GM10248 (cell line): ENCODE measurements at regions not wholly inside any gene's neighbourhood (a gene's known extent, or its start where the extent isn't known, plus 50 kb on each side); places are given as distances from the start of the nearest gene placed in this dataset.

Source experiments
- CTCF ChIA-PET: fragments of 300-600 bp; sonication (Branson Sonifier 250); formaldehyde crosslinking; extraction: SDS; loops from one replicate; lab custom pipeline; 2021; ENCODE audit warnings: antibody characterized with exemption; lab: Yijun Ruan, JAX
- POLR2A ChIA-PET: fragments of 350-650 bp; sonication (Branson Sonifier 250); formaldehyde crosslinking; extraction: SDS; loops from one replicate; lab custom pipeline; 2020; ENCODE audit warnings: antibody characterized with exemption; lab: Yijun Ruan, JAX
- DNase-seq: peaks from one replicate; pipeline ENCODE4 v3.0.0; 2012; ENCODE audit errors: extremely low spot score
- TF ChIP-seq, protein P1 (sequence below): IDR thresholded peaks from 2 replicates; pipeline ENCODE4 v1.5.1; 2012; ENCODE audit warnings: mild to moderate bottlenecking, low read depth; ENCODE audit errors: extremely low read depth, missing control alignments, control extremely low read depth

- CTCF ChIA-PET, result interaction anchor here (0.9 kb wide), 1 partner anchor 381 kb away, joined by 3 read pairs; no protein-coding TSS in a partner anchor
- TF ChIP-seq, protein P1, sequence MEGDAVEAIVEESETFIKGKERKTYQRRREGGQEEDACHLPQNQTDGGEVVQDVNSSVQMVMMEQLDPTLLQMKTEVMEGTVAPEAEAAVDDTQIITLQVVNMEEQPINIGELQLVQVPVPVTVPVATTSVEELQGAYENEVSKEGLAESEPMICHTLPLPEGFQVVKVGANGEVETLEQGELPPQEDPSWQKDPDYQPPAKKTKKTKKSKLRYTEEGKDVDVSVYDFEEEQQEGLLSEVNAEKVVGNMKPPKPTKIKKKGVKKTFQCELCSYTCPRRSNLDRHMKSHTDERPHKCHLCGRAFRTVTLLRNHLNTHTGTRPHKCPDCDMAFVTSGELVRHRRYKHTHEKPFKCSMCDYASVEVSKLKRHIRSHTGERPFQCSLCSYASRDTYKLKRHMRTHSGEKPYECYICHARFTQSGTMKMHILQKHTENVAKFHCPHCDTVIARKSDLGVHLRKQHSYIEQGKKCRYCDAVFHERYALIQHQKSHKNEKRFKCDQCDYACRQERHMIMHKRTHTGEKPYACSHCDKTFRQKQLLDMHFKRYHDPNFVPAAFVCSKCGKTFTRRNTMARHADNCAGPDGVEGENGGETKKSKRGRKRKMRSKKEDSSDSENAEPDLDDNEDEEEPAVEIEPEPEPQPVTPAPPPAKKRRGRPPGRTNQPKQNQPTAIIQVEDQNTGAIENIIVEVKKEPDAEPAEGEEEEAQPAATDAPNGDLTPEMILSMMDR, result no peak
- DNase-seq, result no peak
- POLR2A ChIA-PET, result no interaction called here
Observed at GRCh38 chr2:22737144-22737543, 647.8 kb upstream of the KLHL29 start.

DNA sequence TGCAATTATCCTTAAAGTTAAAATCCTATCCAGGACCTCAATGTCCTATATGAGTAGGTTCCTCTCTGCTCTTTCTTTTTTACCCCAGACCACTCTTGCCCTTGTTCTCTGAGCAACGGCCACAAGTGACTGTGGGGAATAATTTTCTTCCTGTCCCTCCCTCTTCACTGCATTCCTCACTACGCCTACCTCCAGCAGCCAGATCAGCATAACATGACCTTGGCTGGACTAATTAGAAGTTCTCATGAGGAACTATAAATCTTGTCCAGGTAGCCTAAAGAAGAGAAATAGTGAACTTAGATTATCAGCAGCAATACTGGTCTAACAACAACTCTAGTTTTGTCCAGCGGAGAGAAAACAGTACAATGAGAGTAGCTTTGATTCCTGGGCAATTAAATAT lies 643.8 kb upstream of the KLHL29 start:
- TF ChIP-seq, protein P1, result no peak
- DNase-seq, result no peak
- CTCF ChIA-PET, result no interaction called here
- POLR2A ChIA-PET, result no interaction called here

- TF ChIP-seq, protein P1, result no peak
- CTCF ChIA-PET, result no interaction called here
- POLR2A ChIA-PET, result no interaction called here
- DNase-seq, result no peak
Observed at GRCh38 chr2:22748909-22749308, 636.1 kb upstream of the KLHL29 start.

DNA sequence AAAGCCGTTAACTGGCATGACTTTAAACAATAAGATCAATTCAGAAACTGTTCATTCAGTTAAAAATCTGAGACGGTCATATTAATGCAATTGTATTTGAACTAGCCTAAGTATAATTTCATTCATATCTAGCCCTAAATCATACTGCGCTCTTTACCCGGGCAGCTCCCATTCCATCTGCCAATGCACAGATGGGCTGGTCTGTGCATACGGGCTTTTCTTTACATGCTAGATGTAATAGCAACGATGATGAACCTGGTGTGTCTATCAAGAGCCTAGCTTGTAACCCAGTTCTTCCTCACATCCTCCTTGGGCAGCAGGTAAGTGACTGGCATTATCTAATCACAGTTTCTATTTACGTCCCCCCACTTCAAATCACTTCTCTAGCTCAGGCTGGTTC lies 631.5 kb upstream of the KLHL29 start:
- TF ChIP-seq, protein P1, result no peak
- CTCF ChIA-PET, result interaction anchor here (1.9 kb wide), 1 partner anchor 13 kb away, joined by 4 read pairs; no protein-coding TSS in a partner anchor
- POLR2A ChIA-PET, result no interaction called here
- no peak for DNase-seq

GRCh38 chr2:22756276-22757043 lies 628.5 kb upstream of the KLHL29 start:
- ChIA-PET CTCF (no interaction called here), POLR2A (no interaction called here)
- TF ChIP-seq, protein P1, result no peak
- no peak for DNase-seq

DNA sequence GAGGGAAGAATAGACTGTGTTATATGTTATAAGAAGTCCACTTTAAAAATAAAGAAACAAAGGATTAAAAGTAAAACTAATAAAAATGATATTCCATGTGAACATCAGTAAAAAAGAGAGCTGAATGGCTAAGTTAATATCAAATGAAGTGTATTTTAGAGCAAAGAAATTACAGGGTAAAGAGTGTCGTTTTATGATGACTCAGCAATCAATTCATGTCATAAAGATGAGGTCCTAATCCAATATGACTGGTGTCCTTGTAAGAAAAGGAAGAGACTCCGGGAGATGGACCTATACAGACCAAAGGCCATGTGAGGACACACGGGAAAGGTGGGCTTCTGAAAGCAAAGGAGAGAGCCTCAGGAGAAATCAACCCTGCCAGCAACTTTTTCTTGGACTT lies 615.5 kb upstream of the KLHL29 start:
- TF ChIP-seq, protein P1, result no peak
- ChIA-PET POLR2A (no interaction called here), CTCF (no interaction called here)
- no peak for DNase-seq
